UCSD-AML1 (cell line): ENCODE measurements at regions not wholly inside any gene's neighbourhood (a gene's known extent, or its start where the extent isn't known, plus 50 kb on each side); places are given as distances from the start of the nearest gene placed in this dataset.
"Not testable (repeated sequence)": the region's sequence is repeated elsewhere in the genome, so short reads cannot be mapped to it uniquely, and the experiment has no call there.

ENCODE experiments used
- DNase-seq: peaks from one replicate; lab custom pipeline; 2025; ENCODE audit not compliant: unreplicated experiment; lab: John Stamatoyannopoulos, UW

DNA sequence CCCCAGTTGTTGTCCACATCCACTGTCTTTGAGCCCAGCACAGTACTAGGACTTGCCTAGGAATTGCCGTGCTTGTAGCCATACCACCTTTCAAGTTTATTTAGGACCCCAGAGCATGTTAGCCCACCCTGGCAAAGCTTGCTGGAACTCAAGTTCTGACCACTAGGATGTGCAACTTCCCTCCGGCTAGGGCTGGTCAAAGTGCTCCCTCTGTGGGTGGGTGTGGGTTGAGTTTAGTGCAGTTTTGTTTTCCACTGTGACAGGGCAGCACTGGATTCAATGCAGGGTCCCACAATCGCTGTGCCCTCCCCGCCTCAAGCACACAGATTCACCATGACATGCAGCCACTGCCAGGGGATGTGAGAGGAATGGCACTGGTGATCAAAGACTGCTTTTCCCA, 96.0 kb downstream of the RASGEF1B start:
- no peak for DNase-seq

DNA sequence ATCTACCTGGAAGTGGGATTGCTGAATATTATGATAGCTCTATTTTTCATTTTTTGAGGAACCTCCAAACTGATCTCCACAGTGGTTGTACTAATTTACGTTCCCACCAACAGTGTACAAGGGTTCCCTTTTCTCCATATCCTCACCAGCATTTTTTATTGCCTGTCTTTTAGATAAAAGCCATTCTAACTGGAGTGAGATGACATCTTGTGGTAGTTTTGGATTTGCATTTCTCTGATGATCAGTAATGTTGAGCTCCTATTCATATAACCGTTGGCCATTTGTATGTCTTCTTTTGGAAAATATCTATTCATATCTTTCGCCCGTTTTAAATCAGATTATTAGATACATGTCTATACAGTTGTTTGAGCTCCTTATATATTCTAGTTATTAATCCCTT, 101.8 kb downstream of the RASGEF1B start:
- DNase-seq = no peak

DNA sequence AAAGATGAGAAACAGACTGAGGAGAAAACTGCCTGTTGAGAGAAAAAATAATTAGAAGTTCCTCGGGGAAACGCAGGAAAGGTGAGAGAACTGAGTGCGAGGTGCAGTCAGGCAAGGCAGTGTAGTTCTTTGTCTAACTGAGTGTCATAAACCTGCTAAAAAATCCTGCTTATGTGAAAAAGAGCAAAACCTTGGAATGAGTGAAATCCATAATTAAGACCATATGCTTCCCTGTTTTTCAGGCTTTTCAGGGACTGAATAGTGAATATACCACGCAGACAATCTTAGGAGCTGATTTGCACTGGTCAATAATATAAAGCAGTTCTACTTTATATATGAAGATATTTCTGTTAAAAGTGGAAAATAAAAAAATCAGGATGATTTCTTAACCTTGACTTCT, 104.9 kb downstream of the RASGEF1B start:
- no peak for DNase-seq

DNA sequence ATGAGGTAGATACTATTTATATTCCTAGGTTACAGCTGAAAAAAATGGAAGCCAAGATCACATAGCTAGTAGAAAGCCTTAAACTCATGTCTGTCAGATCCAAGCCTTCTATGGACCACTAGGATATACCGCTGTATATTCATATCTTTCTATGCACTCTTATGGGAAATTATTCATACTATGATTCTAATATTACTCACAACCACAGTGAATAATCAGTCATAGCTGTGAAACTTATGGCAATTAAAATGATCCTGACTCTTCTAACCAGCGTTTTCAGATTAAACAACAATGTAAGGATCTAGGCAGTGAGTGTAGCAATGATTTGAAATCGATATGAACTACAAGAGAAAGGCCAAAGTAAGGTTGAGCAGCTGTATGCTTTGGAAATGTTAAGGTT, 111.0 kb downstream of the RASGEF1B start:
- no peak for DNase-seq

DNA sequence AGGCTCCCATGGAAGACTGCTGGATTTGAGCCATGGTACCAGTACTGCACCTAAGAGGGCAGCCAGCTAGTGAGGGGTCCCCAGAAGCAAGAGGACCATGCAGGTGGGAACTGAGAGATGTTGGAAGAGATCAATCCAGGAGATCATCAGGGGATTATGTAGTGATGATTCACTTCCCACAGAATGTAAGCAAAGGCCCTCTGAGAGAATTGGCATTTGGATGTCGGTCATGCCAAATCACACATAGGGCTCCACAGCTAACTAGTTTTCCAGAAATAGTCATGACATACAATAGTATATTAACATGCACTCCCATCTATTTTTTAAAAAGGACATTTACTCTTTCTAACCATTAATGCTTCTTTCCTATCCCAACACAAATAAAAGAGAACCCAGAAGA, 112.5 kb downstream of the RASGEF1B start:
- no peak for DNase-seq

DNA sequence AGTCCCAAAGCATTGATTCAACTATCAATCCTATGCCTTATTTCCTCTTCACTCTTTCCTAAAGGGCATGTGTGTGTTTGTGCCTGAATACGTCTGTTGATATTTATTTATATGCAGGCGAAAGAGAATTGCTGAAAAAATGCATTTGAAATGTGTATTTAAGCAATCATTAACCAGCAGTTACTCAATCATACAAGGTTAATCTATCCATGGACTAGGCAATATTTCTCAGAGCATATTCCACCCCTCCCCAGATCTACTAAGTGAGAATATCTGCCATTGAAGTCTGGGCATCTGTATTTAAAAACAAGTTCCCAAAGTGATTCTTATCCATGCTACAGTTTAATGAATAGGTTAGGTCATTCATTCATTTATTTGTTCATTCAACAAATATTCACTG, 113.6 kb downstream of the RASGEF1B start:
- DNase-seq = no peak

DNA sequence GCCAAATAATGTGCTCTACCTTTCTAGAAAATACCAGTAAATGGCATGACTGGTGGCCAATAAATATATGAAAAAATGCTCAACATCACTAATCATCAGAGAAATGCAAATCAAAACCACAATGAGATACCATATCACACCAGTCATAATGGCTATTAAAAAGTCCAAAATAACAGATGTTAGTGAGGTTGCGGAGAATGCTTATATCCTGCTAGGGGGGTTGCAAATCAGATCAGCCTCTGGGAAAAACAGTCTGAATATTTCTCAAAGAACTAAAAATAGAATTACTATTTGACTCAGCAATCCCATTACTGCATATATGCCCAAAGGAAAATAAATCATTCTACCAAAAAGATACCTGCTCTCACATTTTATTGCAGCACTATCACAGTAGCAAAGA, 115.1 kb downstream of the RASGEF1B start:
- DNase-seq = no peak

DNA sequence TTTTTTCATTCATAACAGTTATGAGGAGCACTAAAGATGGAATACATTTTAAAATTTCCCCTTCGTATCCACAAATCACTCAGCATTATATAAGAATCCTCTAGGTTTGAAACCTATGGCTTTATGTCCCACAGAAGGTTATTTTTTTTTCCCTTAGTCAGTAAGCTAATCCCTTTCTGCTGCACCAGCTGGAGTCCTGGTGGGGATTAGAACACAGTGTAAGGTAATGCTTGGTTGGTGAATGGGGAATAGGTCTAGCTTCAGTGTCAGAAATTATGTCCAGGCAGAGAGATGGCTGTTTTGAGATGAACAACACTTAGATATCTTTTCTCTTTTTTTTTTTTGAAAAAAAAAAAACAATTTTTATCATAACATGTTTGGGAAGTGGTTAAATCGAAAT, 116.6 kb downstream of the RASGEF1B start:
- no peak for DNase-seq

DNA sequence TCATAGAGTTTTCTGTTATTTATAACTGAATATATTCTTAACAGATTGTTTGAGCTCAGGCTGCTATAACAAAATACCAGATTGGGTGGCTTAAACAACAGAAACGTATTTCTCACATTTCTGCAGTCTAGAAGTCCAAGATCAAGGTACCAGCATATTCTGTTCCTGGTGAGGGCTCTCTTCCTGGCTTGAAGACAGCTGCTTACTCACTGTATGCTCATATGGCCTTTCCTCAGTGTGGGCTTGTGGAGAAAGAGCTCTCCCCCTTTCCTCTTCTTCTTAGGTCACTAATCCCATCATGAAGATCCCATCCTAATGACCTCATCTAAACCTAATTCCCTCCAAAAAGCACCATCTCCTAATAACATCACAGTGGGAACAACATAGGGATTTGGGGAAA, 117.8 kb downstream of the RASGEF1B start:
- no peak for DNase-seq

DNA sequence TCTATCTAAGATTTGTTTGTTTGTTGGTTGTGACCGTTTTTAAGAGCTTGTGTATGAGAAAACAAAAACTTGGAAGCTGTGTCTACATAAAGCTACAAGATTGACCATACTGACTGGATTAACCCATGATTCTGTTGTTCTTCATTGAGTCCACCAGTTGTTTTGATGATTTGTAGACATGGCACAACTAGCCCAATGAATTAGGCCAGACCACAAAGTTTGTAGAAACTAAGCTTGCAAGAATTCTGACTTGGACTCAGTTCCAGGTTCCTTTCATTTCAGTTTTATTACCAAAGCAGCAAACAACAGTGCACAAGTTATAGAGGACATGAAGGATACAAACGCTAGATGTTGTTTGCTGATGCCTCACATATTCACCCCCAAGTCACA, 119.3 kb downstream of the RASGEF1B start:
- no peak for DNase-seq

DNA sequence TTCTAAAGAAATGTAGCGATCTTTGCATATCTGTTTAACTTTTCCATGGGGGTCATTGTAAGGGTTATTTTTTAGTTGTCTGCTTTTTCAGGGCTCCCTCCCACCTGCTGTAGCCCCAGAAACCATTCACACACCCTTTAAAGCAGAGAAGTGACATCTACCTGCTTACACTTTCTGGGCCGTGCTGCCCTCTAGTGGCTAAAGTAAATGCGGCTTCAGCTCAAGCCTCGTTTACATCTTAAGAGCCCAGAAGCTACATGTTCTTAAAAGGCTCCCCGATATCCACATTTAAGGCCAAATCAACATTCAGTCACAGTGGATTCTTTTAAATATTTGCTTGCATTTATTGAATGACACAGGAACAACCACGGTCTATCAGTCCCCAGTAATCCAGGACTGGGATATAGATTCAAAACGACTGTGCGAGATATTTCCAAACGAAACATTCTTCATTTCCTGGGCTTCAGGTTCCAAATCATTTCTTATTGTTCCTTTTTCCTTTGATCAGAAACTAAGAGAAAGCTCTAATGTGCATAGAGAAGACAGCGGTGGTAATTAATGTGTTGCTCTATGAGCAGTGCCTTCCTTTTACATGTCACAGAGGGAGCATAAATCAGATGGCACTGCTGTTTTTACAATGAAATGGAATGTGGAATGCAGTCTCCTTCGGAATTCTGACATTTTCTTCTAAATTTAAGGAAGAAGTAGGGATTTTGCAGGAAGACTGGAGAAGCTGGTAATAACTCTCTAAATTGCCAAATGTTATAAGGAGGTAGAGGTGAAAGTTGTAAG, 119.9 kb downstream of the RASGEF1B start:
- peak; percentile 53 for DNase-seq

DNA sequence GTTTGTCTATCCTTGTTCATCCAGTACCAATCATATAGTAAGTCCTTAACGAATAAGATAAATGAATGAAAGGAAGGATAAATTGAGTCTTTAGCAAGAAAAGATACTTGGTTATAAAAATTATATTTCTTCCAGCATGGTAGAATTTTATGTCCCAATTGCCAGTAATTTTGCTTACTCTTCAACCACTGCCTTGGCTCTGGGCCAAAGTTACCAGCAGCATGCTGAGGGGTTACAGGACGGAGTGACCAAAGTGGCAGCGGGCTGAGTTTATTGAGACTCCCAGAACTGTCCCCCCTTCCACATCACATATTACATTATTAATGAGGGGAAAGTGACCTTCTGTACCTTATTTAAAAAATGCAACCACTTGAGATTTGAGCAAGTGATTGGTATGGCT, 121.7 kb downstream of the RASGEF1B start:
- DNase-seq = no peak

DNA sequence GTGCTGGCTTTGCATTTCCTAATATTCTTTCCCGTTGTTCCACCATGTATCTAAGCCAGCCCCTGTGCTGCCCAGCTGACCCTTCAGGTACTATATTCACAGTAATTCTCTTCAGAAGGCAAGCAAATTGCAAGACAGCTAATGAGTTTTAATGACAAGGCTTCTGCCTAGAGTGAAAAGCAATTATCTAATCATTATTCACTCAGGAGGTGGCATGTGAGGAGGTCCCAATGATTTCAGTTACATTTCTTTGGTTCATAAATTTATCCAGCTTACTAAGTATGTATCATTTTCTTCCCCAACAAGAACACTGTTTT, 123.0 kb downstream of the RASGEF1B start:
- DNase-seq = no peak

DNA sequence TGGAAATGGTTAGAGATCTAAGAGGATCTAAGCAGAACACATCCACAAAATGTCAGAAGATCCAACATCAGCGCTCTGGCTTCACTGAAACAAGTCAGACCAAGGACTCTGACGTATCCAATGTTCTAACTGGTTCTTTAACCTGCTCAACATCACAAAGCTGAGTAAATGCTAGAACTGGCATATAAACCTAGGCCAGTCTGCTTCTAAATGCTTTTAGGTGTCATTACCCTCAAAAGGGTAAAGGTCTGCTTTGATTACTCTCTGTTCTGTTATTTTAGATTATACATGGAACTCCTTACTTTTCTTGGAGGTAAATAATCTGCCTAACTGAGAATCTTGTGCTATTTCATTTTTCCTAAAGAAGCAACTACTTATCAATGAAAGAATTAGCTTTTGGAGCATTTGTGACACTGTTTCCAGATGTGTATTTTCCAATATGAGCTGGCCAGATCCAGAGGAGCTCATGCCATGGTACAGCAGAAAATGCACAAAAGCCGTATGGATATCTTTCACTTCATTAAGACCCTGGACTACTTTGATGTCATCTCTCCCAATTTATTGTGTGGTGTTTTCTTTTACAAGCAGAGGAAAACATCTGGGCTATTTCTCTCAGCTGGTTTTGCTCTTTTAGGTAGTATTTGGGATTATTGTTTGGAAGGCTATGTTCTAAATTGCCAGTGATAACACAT, 123.5 kb downstream of the RASGEF1B start:
- DNase-seq = no peak

DNA sequence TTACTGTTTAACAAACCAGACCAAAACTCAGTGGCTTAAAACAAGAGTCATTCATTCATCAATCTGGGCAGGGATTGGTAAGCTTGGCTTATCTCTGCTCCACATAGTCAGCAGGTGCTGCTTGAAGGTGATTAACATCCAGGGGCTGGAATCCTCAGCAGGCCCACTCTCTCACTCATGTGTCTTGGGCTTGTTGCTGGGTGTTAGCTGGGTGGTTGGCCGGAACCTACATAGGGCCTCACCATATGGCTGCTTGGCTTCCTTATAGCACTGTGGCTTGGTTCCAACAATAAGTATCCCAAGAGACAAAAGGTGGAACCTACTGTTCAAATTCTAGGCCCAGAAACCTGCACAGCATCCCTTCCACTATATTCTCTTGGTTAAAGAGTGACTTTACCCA, 125.0 kb downstream of the RASGEF1B start:
- DNase-seq = no peak

DNA sequence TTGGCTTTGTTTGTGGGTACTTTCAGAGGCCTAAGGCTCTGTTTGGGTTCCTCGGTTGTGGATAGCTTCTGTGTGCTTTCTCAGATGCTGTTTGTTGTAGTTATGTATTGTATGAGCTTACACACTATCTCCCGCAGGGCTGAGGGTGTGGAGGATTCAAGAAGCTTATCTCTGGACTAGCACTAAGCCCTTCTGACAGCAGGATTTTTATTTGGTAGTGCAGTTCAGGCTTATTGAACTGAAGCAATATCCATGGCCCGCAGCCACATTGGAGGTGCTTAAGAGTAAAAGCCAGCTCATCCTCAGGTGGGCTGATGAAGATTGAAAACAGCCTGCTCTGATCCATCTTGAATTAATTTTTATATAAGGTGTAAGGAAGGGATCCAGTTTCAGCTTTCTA, 128.2 kb downstream of the RASGEF1B start:
- no peak for DNase-seq

DNA sequence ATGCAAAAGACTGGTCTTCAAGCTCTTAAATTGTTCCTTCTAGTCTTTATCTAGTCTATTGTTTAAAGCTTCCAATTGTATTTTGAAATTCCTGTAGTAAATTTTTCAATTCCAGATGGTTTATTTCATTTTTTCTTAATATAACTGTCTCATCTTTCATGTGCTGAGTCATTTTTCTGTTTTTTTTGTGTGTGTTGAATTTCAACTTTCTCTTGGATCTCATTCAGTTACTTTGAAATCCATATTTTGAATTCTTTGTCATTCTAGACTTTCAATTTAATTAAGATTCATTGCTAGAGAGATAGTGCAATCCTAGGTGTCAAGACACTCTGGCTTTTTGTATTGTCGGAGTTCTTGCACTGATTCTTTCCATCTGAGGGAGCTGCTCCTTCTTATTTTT, 128.0 kb upstream of the PRKG2 start:
- no peak for DNase-seq

DNA sequence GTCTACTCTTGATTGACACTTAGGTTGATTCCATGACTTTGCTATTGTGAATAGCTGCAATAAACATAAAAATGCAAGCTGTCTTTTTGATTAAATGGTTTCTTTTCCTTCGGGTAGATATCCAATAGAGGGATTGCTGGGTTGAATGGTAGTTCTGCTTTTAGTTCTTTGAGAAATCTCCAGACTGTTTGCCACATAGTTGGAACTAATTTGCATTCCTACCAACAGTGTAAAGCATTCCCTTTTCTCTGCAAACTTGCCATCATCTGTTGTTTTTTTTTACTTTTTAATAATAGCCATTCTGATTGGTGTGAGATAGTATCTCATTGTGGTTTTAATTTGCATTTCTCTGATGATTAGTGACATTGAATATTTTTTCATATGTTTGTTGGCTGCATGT, 122.2 kb upstream of the PRKG2 start:
- DNase-seq = no peak

DNA sequence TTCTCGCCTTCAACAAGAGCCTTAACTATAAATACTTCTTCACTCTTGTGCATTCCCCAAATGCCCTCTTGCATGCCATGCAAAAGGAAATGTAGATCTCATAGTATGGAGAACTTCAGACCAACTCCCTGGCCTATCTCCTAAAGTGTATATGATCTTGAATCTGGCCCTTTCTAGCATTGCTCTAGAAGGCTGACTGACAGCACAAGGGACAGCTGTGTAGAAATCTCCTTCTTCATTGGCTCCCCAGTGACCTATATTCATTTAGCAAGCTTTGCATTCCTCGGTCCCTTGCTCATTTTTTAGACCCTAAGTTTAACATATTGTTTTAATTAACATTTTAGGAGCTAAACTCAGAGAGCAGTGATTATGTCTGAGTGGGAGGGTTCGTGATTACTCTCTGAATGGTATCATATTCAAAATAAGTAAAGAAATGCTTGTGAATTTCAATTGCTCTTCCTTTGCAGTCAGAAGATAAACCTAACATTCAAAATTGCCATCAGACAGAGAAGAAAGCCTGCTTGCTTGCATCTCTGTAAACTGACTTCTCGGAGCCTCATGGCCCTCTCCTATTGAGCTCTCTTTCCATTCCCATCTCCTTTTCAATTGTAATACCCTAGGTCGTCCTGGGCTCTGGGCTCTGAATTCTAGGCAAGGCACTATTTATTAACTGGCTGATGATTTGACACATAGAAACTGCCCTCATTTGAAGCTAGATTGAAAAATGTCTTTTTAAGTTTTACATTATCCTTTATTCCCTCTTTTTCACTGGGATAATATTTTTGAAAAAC, 120.3 kb upstream of the PRKG2 start:
- DNase-seq = no peak

DNA sequence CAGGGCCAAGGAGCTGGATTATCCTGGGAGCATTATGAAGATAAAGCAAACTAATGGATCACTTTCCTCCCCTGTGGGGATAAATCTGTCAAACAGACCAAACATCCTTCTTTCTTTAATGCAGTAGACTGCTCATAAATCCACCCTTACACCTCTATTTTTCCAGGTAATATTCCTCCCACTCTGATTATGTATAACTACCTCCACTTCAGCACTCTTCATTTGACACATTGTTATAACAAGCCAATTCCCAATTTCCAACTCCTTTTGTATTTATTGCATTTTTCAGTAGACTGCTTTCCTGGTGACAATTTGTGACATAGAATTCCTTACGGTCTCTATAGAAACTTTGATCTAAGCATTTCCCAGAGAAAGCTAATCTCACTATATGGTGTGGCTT, 115.0 kb upstream of the PRKG2 start:
- no peak for DNase-seq

DNA sequence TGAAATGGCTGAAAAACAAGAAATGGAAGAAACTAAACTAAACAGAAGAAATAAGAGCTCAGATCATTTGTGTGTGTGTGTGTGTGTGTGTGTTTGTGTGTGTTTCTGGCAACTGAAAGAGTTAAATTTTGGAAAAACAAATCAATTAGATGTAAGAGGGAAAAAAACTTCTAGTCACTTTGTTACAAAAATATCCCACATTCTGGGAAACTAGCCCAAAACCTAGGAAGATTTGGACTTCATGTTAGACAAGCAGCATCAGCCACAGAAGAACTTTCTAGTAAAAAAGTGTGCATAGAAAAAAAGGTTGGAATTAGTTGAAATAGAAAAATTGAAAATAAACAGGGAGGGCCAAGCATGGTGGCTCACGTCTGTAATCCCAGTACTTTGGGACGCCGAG, 111.6 kb upstream of the PRKG2 start:
- DNase-seq = no peak

DNA sequence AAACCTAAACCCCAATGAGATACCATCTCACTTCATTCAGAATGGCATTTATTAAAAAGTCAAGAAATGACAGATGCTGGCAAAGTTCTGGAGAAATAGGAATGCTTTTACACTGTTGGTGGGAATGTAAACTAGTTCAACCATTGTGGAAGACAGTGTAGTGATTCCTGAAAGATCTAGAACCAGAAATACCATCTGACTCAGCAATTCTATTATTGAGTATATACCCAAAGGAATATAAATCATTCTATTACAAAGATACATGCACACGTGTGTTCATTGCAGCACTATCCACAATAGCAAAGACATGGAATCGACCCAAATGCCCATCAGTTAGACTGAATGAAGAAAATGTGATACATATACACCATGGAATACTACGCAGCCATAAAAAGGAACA, 109.6 kb upstream of the PRKG2 start:
- not testable (repeated sequence) for DNase-seq
